DMS114 treated with DMSO at 0.1 percent for 48 hours (cell line): ENCODE measurements at regions not wholly inside any gene's neighbourhood (a gene's known extent, or its start where the extent isn't known, plus 50 kb on each side); places are given as distances from the start of the nearest gene placed in this dataset.
"Not testable (repeated sequence)": the region's sequence is repeated elsewhere in the genome, so short reads cannot be mapped to it uniquely, and the experiment has no call there.

ENCODE experiments used
- DNase-seq: peaks from one replicate; lab custom pipeline; 2025; ENCODE audit not compliant: unreplicated experiment; lab: John Stamatoyannopoulos, UW

GRCh38 chr11:80328774-80329173 is 887.9 kb upstream of the TENM4 start:
- DNase-seq: no peak

GRCh38 chr11:80327956-80328614 is 887.3 kb upstream of the TENM4 start:
- no peak for DNase-seq

GRCh38 chr11:80321786-80322185 is 881.0 kb upstream of the TENM4 start:
- no peak for DNase-seq

- no peak for DNase-seq
Measured at GRCh38 chr11:80320765-80321164, 879.9 kb upstream of the TENM4 start.

GRCh38 chr11:80320226-80320625 is 879.4 kb upstream of the TENM4 start:
- no peak for DNase-seq

- DNase-seq: no peak
Measured at GRCh38 chr11:80317612-80318011, 876.8 kb upstream of the TENM4 start.

GRCh38 chr11:80315200-80315599 is 874.4 kb upstream of the TENM4 start:
- no peak for DNase-seq

GRCh38 chr11:80309301-80309700 is 868.5 kb upstream of the TENM4 start:
- DNase-seq: no peak

- no peak for DNase-seq
Measured at GRCh38 chr11:80307676-80308075, 866.8 kb upstream of the TENM4 start.

GRCh38 chr11:80297858-80298632 is 857.2 kb upstream of the TENM4 start:
- no peak for DNase-seq

- no peak for DNase-seq
Measured at GRCh38 chr11:80293293-80293692, 852.5 kb upstream of the TENM4 start.

- no peak for DNase-seq
Measured at GRCh38 chr11:80284946-80285785, 844.3 kb upstream of the TENM4 start.

GRCh38 chr11:80282643-80283042 is 841.8 kb upstream of the TENM4 start:
- DNase-seq: no peak

- DNase-seq: no peak
Measured at GRCh38 chr11:80281194-80281593, 840.4 kb upstream of the TENM4 start.

- no peak for DNase-seq
Measured at GRCh38 chr11:80280737-80281136, 839.9 kb upstream of the TENM4 start.

- DNase-seq: no peak
Measured at GRCh38 chr11:80261776-80262175, 820.9 kb upstream of the TENM4 start.

GRCh38 chr11:80257319-80258015 is 816.6 kb upstream of the TENM4 start:
- not testable (repeated sequence) for DNase-seq

- no peak for DNase-seq
Measured at GRCh38 chr11:80255021-80255420, 814.2 kb upstream of the TENM4 start.

GRCh38 chr11:80241766-80242165 is 800.9 kb upstream of the TENM4 start:
- no peak for DNase-seq

GRCh38 chr11:80240245-80240644 is 799.4 kb upstream of the TENM4 start:
- DNase-seq: no peak

GRCh38 chr11:80239217-80239616 is 798.4 kb upstream of the TENM4 start:
- DNase-seq: no peak
